ENCODE measurements at regions not wholly inside any gene's neighbourhood (a gene's known extent, or its start where the extent isn't known, plus 50 kb on each side); places are given as distances from the start of the nearest gene placed in this dataset.
"Not testable (repeated sequence)": the region's sequence is repeated elsewhere in the genome, so short reads cannot be mapped to it uniquely, and the experiment has no call there.

DNA sequence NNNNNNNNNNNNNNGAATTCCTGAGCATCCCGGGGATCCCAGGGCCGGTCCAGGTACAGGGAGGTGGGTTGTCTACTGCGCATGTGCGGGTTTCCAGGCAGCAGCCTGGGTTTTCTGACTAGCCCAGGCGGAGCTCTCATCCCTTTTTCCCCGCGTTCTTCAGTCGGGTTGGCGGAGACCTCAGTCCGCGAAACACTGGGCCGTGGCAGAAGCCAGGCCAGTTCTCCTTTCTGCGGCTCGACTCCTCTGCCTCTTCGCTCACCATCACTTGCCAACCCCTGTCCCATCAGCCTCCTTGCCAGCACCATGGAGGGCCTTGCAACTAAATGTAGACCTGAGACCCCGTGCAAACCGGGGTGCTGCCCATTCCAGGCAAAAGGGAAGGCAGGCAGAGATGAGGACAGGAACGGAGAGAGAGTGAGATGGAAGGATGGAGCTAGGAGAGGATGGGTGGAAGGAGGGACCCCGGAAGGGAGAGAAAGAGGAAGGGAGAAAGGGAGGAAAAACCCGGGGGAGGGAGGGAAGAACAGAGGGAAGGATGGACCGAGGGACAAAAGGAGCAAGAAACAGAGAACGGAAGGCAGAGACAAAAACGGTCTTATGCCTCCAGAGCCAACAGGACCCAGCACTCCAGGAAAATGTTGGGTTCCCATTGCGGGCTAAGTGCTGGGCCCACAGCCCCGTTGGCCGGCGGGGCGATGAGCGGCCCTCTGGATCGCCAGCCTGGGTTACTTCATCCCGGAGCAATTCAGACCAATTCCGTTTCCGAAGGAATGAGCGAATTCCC lies 445.4 kb upstream of the DEFB115 start:
- no peak overlapping the region for H3K27ac ChIP-seq (ENCODE audit: low read depth in 1 of 2, low read length in 2 of 2)
- no peak overlapping the region for H3K4me3 ChIP-seq (ENCODE audit: low read depth in 1 of 3, low read length in 3 of 3)
- TF ChIP-seq SP1 (IDR thresholded peaks at IDR 0.05) (no peak), HNF4A (conservative IDR thresholded peaks at IDR 0.05) (no peak), REST (IDR thresholded peaks at IDR 0.05) (no peak), RXRA (IDR thresholded peaks at IDR 0.05) (no peak), EGR1 (IDR thresholded peaks at IDR 0.05; ENCODE audit: low read depth in 2 of 2) (no peak), TAF1 (conservative IDR thresholded peaks at IDR 0.05) (no peak), JUND (IDR thresholded peaks at IDR 0.05) (no peak), FOXA1 (IDR thresholded peaks at IDR 0.05) (no peak), CTCF (IDR thresholded peaks at IDR 0.05; ENCODE audit: low read depth, low read length, missing input control) (no peak), NR2F2 (IDR thresholded peaks at IDR 0.05) (no peak)
- TF ChIP-seq, protein P1, sequence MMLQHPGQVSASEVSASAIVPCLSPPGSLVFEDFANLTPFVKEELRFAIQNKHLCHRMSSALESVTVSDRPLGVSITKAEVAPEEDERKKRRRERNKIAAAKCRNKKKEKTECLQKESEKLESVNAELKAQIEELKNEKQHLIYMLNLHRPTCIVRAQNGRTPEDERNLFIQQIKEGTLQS (IDR thresholded peaks at IDR 0.05), result no peak
- TF ChIP-seq, protein P2, sequence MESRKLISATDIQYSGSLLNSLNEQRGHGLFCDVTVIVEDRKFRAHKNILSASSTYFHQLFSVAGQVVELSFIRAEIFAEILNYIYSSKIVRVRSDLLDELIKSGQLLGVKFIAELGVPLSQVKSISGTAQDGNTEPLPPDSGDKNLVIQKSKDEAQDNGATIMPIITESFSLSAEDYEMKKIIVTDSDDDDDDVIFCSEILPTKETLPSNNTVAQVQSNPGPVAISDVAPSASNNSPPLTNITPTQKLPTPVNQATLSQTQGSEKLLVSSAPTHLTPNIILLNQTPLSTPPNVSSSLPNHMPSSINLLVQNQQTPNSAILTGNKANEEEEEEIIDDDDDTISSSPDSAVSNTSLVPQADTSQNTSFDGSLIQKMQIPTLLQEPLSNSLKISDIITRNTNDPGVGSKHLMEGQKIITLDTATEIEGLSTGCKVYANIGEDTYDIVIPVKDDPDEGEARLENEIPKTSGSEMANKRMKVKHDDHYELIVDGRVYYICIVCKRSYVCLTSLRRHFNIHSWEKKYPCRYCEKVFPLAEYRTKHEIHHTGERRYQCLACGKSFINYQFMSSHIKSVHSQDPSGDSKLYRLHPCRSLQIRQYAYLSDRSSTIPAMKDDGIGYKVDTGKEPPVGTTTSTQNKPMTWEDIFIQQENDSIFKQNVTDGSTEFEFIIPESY (IDR thresholded peaks at IDR 0.05), result no peak
- no peaks in the 10 kb centered on the region for H3K4me1 ChIP-seq (ENCODE audit: control insufficient read depth in 4 of 4, insufficient read depth in 4 of 4, low read length in 3 of 4)
- WGBS, result 43% methylated on average over 34 of the region's 34 CpGs
- no peak overlapping the region for H3K9ac ChIP-seq (ENCODE audit: low read depth in 1 of 2, low read length in 2 of 2)
- H3K27me3 ChIP-seq (ENCODE audit: control insufficient read depth in 4 of 4, insufficient read depth in 4 of 4, low read length in 3 of 4), result peaks cover 0 to 6% (median 4%) of the 10 kb centered on the region in 4 donors
- H3K36me3 ChIP-seq (ENCODE audit: control insufficient read depth in 4 of 4, insufficient read depth in 3 of 4, low read depth in 1 of 4, low read length in 3 of 4), result no peaks in the 10 kb centered on the region
- peaks cover 1 to 9% (median 5%) of the 10 kb centered on the region in 4 donors for H3K9me3 ChIP-seq (ENCODE audit: control insufficient read depth in 4 of 4, low read length in 3 of 4)
- no peak for DNase-seq (ENCODE audit: low spot score)

GRCh38 chr20:30812739-30813411 lies 444.6 kb upstream of the DEFB115 start:
- Histone ChIP-seq H3K27me3 (ENCODE audit: control insufficient read depth in 4 of 4, insufficient read depth in 4 of 4, low read length in 3 of 4) (peaks cover 0 to 6% (median 4%) of the 10 kb centered on the region in 4 donors), H3K4me3 (ENCODE audit: low read depth in 1 of 3, low read length in 3 of 3) (no peak overlapping the region), H3K27ac (ENCODE audit: low read depth in 1 of 2, low read length in 2 of 2) (no peak overlapping the region), H3K9ac (ENCODE audit: low read depth in 1 of 2, low read length in 2 of 2) (no peak overlapping the region), H3K9me3 (ENCODE audit: control insufficient read depth in 4 of 4, low read length in 3 of 4) (peaks cover 1 to 9% (median 5%) of the 10 kb centered on the region in 4 donors), H3K4me1 (ENCODE audit: control insufficient read depth in 4 of 4, insufficient read depth in 4 of 4, low read length in 3 of 4) (no peaks in the 10 kb centered on the region), H3K36me3 (ENCODE audit: control insufficient read depth in 4 of 4, insufficient read depth in 3 of 4, low read depth in 1 of 4, low read length in 3 of 4) (no peaks in the 10 kb centered on the region)
- no peak for TF ChIP-seq SP1 (IDR thresholded peaks at IDR 0.05)
- TF ChIP-seq FOXA2 (IDR thresholded peaks at IDR 0.05), result no peak
- TF ChIP-seq JUND (IDR thresholded peaks at IDR 0.05), result no peak
- no peak for TF ChIP-seq FOXA1 (IDR thresholded peaks at IDR 0.05)
- TF ChIP-seq GABPA (IDR thresholded peaks at IDR 0.05 in 1 of 2, conservative IDR thresholded peaks at IDR 0.05 in 1 of 2), result no peak
- TF ChIP-seq EGR1 (IDR thresholded peaks at IDR 0.05; ENCODE audit: low read depth in 2 of 2), result no peak
- WGBS, result 53% methylated on average over 27 of the region's 27 CpGs
- no peak for DNase-seq (ENCODE audit: low spot score)

DNA sequence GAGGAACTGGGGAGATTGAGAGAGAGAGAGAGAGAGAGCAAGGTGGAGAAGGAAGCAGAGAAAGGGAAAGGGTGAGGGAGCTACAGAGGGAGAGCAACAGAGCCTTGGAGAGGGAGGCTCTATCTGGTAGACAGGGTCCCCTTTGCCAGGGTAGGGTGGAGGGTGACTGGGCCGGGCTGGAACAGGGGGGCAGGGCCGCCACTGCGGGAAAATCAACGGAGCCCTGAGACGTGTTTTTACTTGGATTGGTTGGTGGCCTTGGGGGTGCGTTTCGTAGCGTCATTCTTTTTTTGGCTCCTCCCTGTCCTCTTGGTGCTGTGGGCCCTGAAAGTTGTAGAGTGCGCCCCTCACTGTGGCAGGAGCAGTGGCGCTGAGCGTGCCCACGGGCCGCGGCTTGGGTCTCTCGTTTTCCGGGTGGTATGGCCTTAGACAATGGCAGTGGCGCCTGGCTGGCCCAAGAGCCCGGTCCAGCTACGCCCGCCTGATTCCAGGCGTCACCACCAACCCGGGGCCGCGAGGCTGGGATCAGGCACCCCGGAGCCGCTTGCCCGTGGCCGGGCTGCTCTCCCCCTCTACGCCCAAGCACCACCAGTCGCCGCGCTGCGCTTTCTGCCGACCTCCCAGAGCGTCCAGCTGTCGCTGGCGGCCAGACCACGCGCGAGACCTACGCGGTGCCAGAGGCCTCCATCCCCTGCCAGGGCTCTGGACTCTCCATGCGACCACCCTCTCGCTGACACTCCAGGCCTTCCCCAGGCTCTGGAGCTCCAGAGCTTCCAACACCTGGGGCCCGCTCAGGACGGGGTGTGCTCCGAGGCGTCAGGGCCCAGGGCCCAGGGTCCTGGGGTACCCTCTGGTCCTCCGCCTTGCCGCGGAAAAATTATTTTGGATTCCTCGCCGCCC lies 443.8 kb upstream of the DEFB115 start:
- not testable (repeated sequence) for H3K27ac ChIP-seq (ENCODE audit: low read depth in 1 of 2, low read length in 2 of 2); H3K4me3 ChIP-seq (ENCODE audit: low read depth in 1 of 3, low read length in 3 of 3); DNase-seq (ENCODE audit: low spot score); H3K36me3 ChIP-seq (ENCODE audit: control insufficient read depth in 4 of 4, insufficient read depth in 3 of 4, low read depth in 1 of 4, low read length in 3 of 4); H3K27me3 ChIP-seq (ENCODE audit: control insufficient read depth in 4 of 4, insufficient read depth in 4 of 4, low read length in 3 of 4); H3K9me3 ChIP-seq (ENCODE audit: control insufficient read depth in 4 of 4, low read length in 3 of 4); H3K9ac ChIP-seq (ENCODE audit: low read depth in 1 of 2, low read length in 2 of 2); H3K4me1 ChIP-seq (ENCODE audit: control insufficient read depth in 4 of 4, insufficient read depth in 4 of 4, low read length in 3 of 4)
- 50% methylated on average over 53 of the region's 53 CpGs for WGBS

Data from liver (tissue), 8 donors.